HCT116 (cell line): ENCODE measurements at regions not wholly inside any gene's neighbourhood (a gene's known extent, or its start where the extent isn't known, plus 50 kb on each side); places are given as distances from the start of the nearest gene placed in this dataset.

Experiments used
- ATAC-seq: fragments of 200-7000 bp; cut with Tn5 transposase; 2 replicates; pipeline ENCODE4 v1.9.1; 2020; ENCODE audit warnings: mild to moderate bottlenecking, moderate library complexity
- BruUV-seq: library from RNA; stranded (reverse); fragments of 400-500 nt; replicated peaks from 2 replicates; lab custom pipeline; 2021; lab: Mats Ljungman, UMichigan
- CTCF ChIA-PET: fragments of 300-600 bp; sonication (Branson Sonifier 250); formaldehyde crosslinking; loops from one replicate; lab custom pipeline; 2021; ENCODE audit warnings: antibody characterized with exemption; lab: Charles Lee
- POLR2A ChIA-PET: fragments of 300-600, 350-600 bp; sonication (Branson Sonifier 250); formaldehyde crosslinking; loops from one replicate; lab custom pipeline; 2021; ENCODE audit warnings: antibody characterized with exemption; lab: Charles Lee
- RAD21 ChIA-PET, 2 experiments: fragments of 300-600 bp; sonication (Branson Sonifier 250); formaldehyde crosslinking; loops; one replicate each; lab custom pipeline; 2023; ENCODE audit warnings: low total read pairs in 2 of 2; ENCODE audit not compliant: uncharacterized antibody in 2 of 2, unreplicated experiment in 2 of 2, low non-redundant PET in 1 of 2; lab: Charles Lee
- DNase-seq: peaks from one replicate; pipeline ENCODE4 v3.0.0-alpha.2; 2010; ENCODE audit warnings: low read depth, low spot score
- H2AFZ ChIP-seq: fragments of 200-600 bp; shearing (Covaris generic), sonication (generic); 2 replicates; pipeline ENCODE4 v1.6.1; 2017; ENCODE audit warnings: low read depth, mixed run types, mixed read lengths, antibody characterized with exemption, low read length; ENCODE audit not compliant: poor library complexity, severe bottlenecking
- H3K27ac ChIP-seq: 2 replicates; pipeline ENCODE4 v1.5.1; 2012; ENCODE audit warnings: low read depth, low read length
- H3K27me3 ChIP-seq: fragments of 200-600 bp; sonication (generic); 2 replicates; pipeline ENCODE4 v1.6.1; 2016; ENCODE audit warnings: mixed run types, low read length, mixed read lengths; ENCODE audit not compliant: insufficient read depth
- H3K36me3 ChIP-seq, 2 experiments: fragments of 200-500 bp in 1 of 2; fragments of 200-600 bp in 1 of 2; sonication (Bioruptor generic) in 1 of 2; sonication (generic) in 1 of 2; 2 replicates each; pipeline versions ENCODE4 v1.5.1 to v1.6.1; 2014 to 2016; ENCODE audit warnings: low read length in 2 of 2, inconsistent platforms in 1 of 2, mixed read lengths in 1 of 2, mixed run types in 1 of 2; ENCODE audit not compliant: insufficient read depth in 2 of 2, control insufficient read depth in 1 of 2
- H3K4me1 ChIP-seq, 2 experiments: fragments of 200-600 bp in 1 of 2; sonication (generic) in 1 of 2; 2 replicates each; pipeline versions ENCODE4 v1.5.1 to v1.6.1; 2012 to 2017; ENCODE audit warnings: low read length in 2 of 2, inconsistent platforms in 1 of 2, mild to moderate bottlenecking in 1 of 2, mixed read lengths in 1 of 2, mixed run types in 1 of 2, moderate library complexity in 1 of 2; ENCODE audit not compliant: insufficient read depth in 2 of 2, control insufficient read depth in 1 of 2
- H3K4me2 ChIP-seq: fragments of 200-600 bp; sonication (generic); 2 replicates; pipeline ENCODE4 v1.6.1; 2017; ENCODE audit warnings: mixed run types, low read length, mixed read lengths
- H3K4me3 ChIP-seq, 2 experiments: fragments of 200-600 bp in 1 of 2; sonication (generic) in 1 of 2; replicated peaks in 1 of 2; 2 replicates each; pipeline ENCODE4 v1.5.1; 2011 to 2016; ENCODE audit warnings: low read length in 2 of 2, control low read depth in 1 of 2, low read depth in 1 of 2, mild to moderate bottlenecking in 1 of 2, mixed read lengths in 1 of 2, mixed run types in 1 of 2
- H3K79me2 ChIP-seq: fragments of 200-600 bp; sonication (generic); 2 replicates; pipeline ENCODE4 v1.6.1; 2017; ENCODE audit warnings: mild to moderate bottlenecking, mixed run types, low read length, moderate library complexity, mixed read lengths; ENCODE audit not compliant: insufficient read depth
- H3K9ac ChIP-seq: fragments of 200-600 bp; sonication (generic); 2 replicates; pipeline ENCODE4 v1.6.1; 2016; ENCODE audit warnings: low read length, mixed read lengths
- H3K9me2 ChIP-seq: fragments of 200-600 bp; sonication (generic), shearing (Covaris generic); 2 replicates; pipeline ENCODE4 v1.6.1; 2017; ENCODE audit warnings: mixed run types, mild to moderate bottlenecking, moderate library complexity; ENCODE audit not compliant: insufficient read depth
- H3K9me3 ChIP-seq, 2 experiments: fragments of 200-500 bp in 1 of 2; fragments of 200-600 bp in 1 of 2; sonication (Bioruptor generic) in 1 of 2; sonication (generic) in 1 of 2; 2 replicates each; pipeline ENCODE4 v1.6.1; 2014 to 2017; ENCODE audit warnings: low read length in 2 of 2, mixed read lengths in 2 of 2, inconsistent platforms in 1 of 2, low read depth in 1 of 2, mild to moderate bottlenecking in 1 of 2, mixed run types in 1 of 2, moderate library complexity in 1 of 2; ENCODE audit not compliant: control insufficient read depth in 1 of 2, insufficient read depth in 1 of 2
- H4K20me1 ChIP-seq: fragments of 200-600 bp; sonication (generic), shearing (Covaris generic); 2 replicates; pipeline ENCODE4 v1.6.1; 2017; ENCODE audit warnings: mixed run types, mild to moderate bottlenecking, moderate library complexity; ENCODE audit not compliant: insufficient read depth
- CBX3 ChIP-seq: IDR thresholded peaks from 2 replicates; pipeline ENCODE4 v1.6.1; 2012; ENCODE audit warnings: low read depth
- EGR1 ChIP-seq: IDR thresholded peaks from 2 replicates; pipeline ENCODE4 v1.6.1; 2012; ENCODE audit warnings: low read depth
- EZH2 ChIP-seq: fragments of 200-600 bp; sonication (generic); IDR thresholded peaks from 2 replicates; pipeline ENCODE4 v1.6.1; 2017; ENCODE audit warnings: antibody characterized with exemption, mixed run types
- FOSL1 ChIP-seq: IDR thresholded peaks from 2 replicates; pipeline ENCODE4 v1.6.1; 2012; ENCODE audit warnings: low read depth
- JUND ChIP-seq: IDR thresholded peaks from 2 replicates; pipeline ENCODE4 v1.6.1; 2012
- POLR2AphosphoS5 ChIP-seq: IDR thresholded peaks from 2 replicates; pipeline ENCODE4 v1.6.1; 2011; ENCODE audit warnings: mild to moderate bottlenecking, low read depth, low read length, moderate library complexity
- RAD21 ChIP-seq: IDR thresholded peaks from 2 replicates; pipeline ENCODE4 v1.6.1; 2012; ENCODE audit warnings: low read depth, mild to moderate bottlenecking
- REST ChIP-seq: IDR thresholded peaks from 2 replicates; pipeline ENCODE4 v1.6.1; 2012; ENCODE audit warnings: low read depth
- SIN3A ChIP-seq: IDR thresholded peaks from 2 replicates; pipeline ENCODE4 v1.6.1; 2012; ENCODE audit warnings: low read depth
- SP1 ChIP-seq: IDR thresholded peaks from 2 replicates; pipeline ENCODE4 v1.6.1; 2012; ENCODE audit warnings: low read depth
- SRF ChIP-seq: IDR thresholded peaks from 2 replicates; pipeline ENCODE4 v1.6.1; 2012; ENCODE audit warnings: low read depth
- TCF7L2 ChIP-seq: IDR thresholded peaks from 2 replicates; pipeline ENCODE4 v1.7.0; 2011; ENCODE audit warnings: borderline replicate concordance, inconsistent platforms; ENCODE audit not compliant: insufficient read depth, insufficient read length; ENCODE audit errors: extremely low read depth
- ZBTB33 ChIP-seq: IDR thresholded peaks from 2 replicates; pipeline ENCODE4 v1.6.1; 2011; ENCODE audit warnings: mild to moderate bottlenecking, low read length, moderate library complexity; ENCODE audit not compliant: insufficient replicate concordance; ENCODE audit errors: extremely low read depth
- ZFX ChIP-seq: fragments of 450-650 bp; IDR thresholded peaks from 2 replicates; pipeline ENCODE4 v1.6.1; 2017
- ZNF274 ChIP-seq: fragments of 200-500 bp; sonication (Bioruptor generic); IDR thresholded peaks from 2 replicates; pipeline ENCODE4 v1.6.1; 2014; ENCODE audit warnings: mild to moderate bottlenecking, low read depth, low read length, inconsistent platforms
- intact Hi-C: fragments of 100-400 bp; cut with micrococcal nuclease; formaldehyde crosslinking; loops from 2 replicates; pipeline ENCODE4 v1.10.0; 2022

- no peak overlapping the region for H3K27ac ChIP-seq
- no TSS peak for BruUV-seq
- H3K79me2 ChIP-seq, result no peaks in the 10 kb centered on the region
- TF ChIP-seq SP1, result no peak
- no peak for TF ChIP-seq SIN3A
- TF ChIP-seq ZFX, result no peak
- no peak for TF ChIP-seq TCF7L2
- no peak for TF ChIP-seq EGR1
- no peak for TF ChIP-seq SRF
- TF ChIP-seq RAD21, result no peak
- no peak for TF ChIP-seq FOSL1
- TF ChIP-seq CBX3, result no peak
- TF ChIP-seq ZBTB33, result no peak
- no peak for TF ChIP-seq JUND
- no peak for TF ChIP-seq POLR2AphosphoS5
- no peak for TF ChIP-seq ZNF274
- TF ChIP-seq EZH2, result no peak
- no peak for TF ChIP-seq REST
- RAD21 ChIA-PET, result no interaction called here
- H3K27me3 ChIP-seq, result no peaks in the 10 kb centered on the region
- H3K4me3 ChIP-seq, result no peak overlapping the region
- intact Hi-C loops, result no loop called here
- H3K9me2 ChIP-seq, result no peaks in the 10 kb centered on the region
- no peak overlapping the region for H3K9ac ChIP-seq
- CTCF ChIA-PET, result no interaction called here
- no peaks in the 10 kb centered on the region for H3K9me3 ChIP-seq
- H3K4me1 ChIP-seq, result peaks cover 21 to 26% of the 10 kb centered on the region in 2 experiments
- no peak overlapping the region for H3K4me2 ChIP-seq
- H4K20me1 ChIP-seq, result no peaks in the 10 kb centered on the region
- DNase-seq (no peak), ATAC-seq (no peak)
- POLR2A ChIA-PET, result no interaction called here
- no peak overlapping the region for H2AFZ ChIP-seq
- H3K36me3 ChIP-seq, result no peaks in the 10 kb centered on the region
These were observed 325.2 kb downstream of the DRD1 start for GRCh38 chr5:175118700-175119309.
